ENCODE measurements at regions not wholly inside any gene's neighbourhood (a gene's known extent, or its start where the extent isn't known, plus 50 kb on each side); places are given as distances from the start of the nearest gene placed in this dataset.

DNA sequence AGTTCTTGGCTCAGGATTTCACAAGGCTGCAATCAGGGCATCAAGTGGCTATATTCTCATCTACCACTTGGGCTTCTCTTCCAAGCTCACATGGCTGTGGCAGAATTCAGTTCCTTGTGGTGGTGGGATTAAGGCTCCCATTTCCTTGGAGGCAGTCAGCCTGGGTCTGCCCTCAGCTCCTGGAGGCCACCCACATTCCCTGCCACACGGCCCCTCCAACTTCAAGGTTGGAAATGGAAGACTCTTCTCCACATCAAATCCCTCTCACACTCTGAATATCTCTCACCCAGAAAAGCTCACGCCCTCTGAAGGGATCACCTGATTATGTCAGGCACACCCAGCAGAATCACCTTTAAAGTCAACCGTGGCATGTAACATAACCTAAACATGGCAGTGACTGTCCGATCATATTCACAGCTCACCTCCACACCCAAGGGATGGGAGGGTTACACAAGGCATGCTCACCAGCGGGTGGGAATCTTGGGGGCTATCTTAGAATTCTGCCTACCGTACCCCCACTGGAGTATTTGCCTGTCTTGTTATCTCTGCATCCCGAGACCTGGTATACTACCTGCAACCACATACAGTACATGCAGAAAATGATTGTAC, 256.2 kb upstream of the KLHL29 start:
- no peak for DNase-seq

DNA sequence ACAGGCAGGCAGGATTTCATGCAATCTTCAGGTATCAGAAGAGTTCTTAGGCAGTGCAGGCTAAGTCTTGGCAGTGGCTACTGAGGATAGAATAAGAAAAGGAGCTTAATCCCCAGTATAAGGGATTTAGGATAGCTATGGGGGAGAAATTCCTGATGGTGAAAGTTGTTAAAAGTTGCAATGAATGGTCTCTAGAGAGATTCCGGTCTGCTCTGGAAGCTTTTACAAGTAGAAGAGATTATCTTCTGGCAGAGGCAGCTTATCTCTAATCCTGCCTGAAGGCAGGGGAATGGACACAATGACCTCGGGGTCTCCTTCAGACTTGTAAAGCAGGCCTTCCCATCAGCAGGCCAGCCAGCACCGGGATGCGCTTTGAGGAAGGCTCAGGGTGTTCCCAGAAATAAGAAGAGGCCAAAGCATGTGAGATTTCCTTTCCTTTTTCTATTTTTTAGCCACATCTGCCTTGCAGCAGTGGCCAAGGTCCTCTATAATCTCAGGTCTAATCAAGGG, 253.9 kb upstream of the KLHL29 start:
- DNase-seq: no peak

DNA sequence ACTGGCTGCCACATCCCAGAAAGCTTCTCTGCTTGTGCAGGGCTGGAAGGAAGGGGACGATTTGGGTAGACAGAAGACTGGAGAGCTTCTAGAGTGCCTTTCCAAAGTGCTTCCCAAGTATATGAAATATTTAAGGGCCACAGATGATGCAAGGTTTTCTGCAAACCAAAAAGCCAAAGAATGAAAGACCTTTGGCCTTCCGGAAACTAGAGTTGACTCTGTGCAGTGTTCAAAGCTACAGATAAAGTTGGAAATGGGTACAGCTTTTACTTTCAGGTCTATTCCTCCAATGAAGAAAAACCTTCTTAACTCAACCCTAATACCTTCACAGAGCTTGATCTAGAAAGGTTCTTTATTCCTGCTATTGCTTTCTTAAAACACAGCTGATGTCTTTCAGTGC, 253.0 kb upstream of the KLHL29 start:
- DNase-seq: no peak

DNA sequence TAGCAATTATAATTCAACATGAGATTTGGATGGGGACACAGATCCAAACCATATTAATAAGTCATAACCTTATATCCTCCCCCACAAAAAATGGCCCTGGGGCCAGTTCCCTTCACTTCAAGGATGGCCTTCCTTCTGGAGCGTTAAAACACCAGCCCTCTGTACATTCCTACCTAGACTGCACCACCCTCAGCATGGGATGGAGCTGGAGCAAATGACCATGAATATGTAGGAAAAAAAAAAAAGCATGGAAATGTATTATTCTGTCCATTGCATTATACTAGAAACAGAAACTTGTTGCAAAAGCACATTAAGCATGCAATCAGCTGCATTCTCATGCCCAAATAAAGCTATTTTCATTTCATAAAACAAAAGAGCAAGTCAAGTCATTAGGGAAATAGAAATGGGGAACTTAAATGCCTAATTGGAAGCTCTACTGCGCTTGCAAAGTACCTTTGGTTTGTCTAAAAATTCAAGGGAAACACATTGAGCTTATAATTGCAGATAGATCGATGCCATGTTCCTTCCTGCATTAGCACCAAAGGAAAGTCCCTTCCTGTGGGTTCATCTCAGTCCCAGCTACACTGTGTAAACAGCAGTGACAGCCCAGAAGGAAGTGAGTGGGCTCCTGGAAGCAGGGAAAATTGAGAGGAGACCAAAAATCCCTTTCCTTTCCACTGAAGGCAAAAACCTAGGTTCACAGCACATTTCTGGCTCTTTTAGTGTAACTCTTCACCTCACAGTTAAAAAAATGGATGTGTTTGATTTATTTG, 252.0 kb upstream of the KLHL29 start:
- no peak for DNase-seq

DNA sequence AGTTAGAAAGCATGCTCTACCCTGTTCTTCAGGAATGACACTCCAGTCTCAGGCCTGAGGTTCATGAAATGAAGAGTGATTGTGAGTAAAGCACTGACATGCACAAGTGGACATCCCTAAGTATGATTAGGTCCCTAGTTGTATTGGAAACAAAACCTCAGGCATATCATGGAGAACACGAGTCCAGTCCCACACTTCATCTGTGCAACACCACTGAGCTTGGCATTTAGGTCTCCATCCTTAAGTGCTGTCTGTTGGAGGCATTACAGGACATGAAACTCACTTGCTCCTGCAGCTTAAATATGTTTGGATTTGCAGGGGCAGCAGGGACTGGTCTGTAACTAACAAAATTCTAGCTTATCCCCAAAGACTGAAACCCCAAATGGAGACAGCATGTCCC, 250.3 kb upstream of the KLHL29 start:
- no peak for DNase-seq

DNA sequence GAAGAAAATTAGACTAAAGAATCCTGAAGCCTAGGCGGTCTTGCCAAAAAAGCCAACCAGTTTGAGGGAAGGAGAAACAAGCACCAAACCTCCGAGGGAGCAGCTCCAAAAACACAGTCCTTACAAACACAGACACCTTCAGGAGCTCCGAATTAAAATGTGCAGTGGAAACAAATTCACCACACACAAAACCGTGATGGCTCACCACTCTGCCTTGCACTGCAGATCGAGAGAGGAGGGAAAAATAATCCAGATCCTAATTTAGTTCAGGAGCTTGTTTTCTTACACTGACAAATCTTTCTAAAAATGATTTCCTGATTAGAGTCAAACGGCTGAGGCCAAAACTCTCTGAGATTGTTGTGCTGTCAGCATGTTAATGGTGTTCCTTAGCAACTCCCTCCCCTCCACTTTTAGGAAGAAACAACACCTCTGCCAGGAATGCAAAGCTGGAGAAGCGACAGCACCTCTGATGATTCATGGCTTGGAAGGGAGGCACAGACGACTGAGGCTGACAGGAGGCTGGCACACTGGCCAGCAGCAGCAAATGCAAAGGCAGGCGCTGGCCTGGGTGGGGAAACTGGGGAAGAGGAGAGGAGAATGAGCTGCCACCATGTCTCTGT, 249.4 kb upstream of the KLHL29 start:
- DNase-seq: no peak

DNA sequence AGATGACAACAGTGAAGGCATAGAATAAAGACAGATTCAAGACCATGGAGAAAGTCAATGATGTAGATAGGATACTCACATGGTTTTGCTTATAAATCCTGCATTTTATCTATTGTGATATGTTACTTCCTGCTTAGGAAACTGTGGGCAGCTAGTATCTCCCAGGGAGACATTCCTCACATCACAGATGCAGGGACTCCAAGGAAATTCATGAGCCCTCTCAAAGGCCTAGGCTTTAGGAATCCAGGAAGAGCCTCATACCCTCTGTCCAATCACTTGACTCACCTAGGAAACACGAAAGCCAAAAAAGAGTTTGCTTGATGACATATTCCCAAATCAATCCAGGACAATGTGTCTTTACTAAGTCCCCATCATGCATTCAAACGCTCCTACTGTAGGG, 247.8 kb upstream of the KLHL29 start:
- DNase-seq: no peak

DNA sequence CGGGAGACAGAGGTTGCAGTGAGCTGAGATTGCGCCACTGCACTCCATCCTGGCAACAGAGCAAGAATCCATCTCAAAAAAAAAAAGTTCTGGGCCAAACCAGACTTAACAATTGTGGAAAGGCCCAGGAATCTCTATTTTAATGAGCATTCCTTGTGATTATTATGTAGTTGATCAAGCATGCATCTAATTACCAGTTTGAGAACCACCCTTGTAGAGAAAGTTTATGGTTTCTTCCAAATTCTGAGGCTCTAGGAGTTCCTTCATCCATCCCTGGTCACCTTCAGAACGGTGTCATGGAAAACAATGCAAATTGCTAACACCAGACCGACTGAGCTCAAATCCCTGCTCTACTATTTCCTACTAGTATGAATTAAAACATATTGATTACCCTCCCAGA, 246.3 kb upstream of the KLHL29 start:
- no peak for DNase-seq

DNA sequence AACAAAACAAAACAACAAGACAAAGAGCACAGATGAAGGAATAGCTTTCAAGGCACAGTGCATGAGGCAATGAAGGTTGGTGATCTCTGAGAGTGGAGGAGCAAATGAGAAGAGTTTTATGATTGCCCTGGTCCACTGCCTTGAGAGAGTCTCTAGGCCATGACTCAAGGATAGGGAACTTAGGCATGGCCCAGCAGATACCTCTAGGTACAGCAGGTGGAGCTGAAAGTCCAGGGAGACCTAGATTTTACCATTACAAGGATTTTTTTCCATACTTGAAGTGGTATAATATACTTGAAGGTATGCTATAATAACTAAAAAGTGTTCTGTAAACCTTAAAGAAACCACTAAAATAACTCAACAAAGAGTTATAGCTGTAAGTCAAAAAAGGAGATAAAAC, 239.5 kb upstream of the KLHL29 start:
- no peak for DNase-seq

DNA sequence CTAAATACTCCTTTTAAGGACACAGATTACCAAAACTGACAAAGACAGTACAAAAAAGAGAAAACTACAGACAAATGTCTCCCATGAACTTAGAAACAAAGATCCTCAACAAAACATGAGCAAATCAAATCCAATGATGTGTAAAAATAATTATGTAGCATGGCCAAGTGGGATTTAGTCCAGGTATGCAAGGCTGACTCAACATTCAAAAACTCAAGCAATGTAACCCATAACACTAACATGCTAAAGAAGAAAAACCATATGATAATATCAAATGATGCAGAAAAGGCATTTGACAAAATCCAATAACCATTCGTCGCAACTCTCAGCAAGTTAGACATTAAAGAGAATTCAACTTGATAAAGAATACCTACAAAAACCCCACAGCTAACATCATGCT, 239.0 kb upstream of the KLHL29 start:
- no peak for DNase-seq

DNA sequence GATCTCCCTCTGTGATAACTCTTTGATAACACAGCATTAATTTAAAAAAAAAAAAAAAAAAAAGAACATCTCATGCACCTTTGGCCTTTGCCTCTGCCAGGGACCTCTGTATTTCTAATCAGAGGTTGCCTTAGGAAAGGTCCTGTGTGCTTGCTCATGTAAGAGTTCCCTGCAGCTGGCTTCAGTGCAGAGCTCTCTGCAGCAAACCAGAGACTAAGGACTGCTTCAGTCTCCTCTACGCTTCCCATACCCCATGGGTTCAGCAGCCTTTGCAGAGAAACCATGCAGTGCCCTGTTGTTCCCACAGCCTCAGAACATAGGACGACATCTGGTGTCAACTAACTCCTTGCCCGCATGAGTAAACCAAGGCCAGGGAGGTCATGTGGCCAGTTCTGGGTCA, 236.6 kb upstream of the KLHL29 start:
- no peak for DNase-seq

DNA sequence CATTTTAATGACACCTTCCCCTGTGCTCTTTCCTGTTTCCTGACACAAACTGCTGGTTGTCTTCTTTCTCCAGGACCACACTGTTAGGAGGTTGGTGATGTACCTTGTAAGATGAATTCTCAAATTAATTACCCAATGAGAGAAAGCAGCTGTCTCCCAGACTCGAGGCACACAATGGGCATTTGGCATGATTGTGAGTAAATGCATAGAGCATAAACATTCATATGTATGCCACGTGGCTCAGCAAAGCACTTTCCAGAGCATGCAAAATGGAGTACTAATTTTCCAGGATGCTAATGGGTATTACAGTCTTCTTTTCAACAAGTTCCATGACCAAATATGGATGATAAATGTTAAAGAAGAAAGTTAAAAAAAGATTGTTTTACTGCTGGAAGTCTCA, 235.2 kb upstream of the KLHL29 start:
- DNase-seq: no peak

DNA sequence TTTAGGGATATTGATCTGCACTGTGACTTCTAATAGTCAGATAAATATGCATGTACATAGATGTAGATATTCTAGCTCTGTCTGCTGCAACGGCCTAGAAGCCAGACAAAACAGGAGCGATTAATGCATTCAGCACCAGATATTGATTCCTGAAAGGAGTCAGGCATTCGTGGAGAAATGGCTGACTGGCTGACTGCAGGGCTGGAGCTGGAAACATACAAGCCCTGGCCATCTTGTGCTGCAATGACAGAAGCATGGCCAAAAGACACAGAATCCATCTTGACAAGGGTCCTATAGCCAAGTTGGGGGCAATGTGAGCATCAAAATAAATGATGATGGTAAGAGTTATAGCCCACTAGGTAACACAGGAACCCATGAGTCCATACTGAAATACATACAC, 231.5 kb upstream of the KLHL29 start:
- no peak for DNase-seq

DNA sequence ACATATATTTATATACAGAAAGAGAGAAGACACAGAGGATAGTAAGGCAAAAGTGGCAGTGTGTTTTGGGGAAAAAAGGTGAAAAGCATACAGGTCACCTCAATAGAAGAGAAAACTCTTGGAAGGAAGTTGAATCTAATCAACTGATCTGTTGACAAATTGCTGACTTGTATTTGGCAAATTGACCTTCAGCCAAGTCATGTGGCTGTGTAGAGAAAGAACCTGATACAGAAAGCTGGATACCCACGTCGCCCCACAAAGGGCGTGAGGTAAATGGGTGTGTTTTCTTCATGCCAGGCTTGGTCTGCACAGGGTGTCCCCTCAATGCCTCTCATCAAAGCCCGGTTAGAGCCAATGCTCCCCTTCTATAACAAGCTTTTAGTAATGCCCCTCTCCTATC, 230.0 kb upstream of the KLHL29 start:
- no peak for DNase-seq

DNA sequence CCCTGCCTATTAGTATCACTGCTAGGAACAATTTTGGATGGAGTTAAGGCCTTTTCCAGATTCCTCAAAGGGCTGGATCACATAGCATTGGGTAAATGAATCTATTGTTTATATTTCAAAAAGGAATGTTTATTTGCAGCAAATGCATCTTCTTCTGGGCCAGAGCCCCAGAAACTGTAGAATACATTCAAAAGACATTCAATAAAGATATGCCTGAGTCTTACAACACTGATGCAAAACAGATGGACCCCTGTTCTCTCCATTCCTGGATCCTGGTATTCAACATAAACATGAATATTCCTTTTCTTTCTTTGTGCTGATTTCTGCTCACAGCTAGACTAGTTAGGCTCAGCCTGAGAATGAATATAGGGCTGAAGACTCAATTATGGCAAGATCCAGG, 227.2 kb upstream of the KLHL29 start:
- peak; percentile 75 to 79 for DNase-seq

DNA sequence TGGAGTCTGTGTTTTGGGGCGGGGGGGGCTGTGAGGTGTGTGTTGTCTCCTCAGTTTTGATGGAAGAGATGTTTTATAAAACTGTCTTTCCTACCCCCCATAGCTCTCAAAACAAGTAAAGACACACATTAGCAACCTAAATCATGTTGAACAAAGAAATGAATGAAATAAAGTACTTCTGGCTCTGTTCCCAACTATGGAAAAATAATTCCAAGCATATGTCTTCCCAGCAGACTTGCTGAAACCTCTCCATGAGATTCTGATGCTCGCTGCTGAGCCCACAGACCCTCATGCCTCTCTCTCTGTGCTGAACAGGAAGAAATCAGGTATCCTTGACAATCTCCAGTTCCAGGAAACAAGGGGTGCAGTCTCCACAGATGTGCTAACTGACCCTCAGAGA, 226.7 kb upstream of the KLHL29 start:
- no peak for DNase-seq

DNA sequence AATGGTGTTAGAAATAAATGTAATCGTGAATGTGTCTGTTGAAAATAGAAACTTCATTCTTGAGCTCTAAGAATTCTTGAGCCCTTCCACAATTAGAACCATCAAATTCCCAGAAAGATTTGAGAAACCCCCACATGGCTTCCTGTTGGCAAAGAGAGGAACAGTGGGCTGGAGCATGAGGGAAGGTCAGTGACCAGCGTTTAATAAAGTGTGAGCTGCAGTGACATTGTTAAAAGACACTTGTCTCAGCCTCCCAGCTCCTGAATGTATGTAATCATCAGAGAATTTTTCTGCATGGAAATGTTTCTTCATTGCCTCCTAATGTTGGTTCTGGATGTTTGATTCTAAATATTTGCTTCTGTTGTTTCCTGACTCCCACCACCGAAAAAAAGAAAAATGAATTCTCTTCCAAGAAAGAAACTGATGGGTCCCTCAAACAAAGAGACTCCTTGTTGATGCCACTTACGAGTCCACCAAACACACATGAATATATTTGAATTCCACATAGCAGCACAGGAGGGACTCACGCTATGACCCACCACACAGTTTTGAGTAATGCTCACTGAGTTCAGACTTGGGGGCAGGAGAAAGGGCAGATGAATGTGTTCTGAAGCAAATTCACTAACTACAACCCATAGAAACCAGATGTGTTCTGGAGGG, 225.1 kb upstream of the KLHL29 start:
- DNase-seq: no peak

DNA sequence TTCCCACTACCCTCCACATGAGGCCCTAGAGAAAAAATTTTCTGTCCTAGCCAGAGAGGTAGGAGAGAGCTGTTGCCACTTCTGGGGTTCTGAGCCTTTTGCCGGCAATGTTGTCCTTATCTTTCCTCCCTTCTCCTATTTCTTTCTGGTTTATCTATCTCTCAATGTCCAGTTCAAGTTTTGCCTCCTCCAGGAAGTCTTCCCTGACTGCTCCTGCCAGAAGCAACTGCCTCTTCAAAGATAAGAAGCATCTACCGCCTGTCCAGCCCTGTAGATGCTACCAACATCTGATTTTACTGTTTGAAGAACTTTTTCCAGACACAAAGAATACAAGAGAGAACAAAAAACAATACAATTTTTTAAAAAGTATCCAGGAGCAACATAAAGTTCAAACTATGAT, 220.8 kb upstream of the KLHL29 start:
- no peak for DNase-seq

DNA sequence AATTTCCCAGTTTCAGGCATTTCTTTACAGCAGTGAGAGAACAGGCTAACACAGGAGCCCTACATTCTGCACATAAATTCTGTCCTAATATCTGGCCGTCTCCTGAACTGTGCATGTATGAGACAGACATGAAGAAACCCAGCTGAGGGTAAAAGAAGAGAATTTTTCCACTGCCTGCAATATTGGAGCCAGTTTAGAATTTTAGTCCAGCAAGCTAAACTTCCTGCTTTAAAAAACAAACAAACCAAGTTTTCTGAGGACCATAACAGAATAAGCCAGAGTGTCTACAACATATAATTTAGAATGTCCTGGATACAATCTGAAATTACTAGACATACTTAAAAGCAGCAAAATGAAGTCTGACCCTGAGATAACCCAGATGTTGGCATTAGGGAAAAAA, 215.1 kb upstream of the KLHL29 start:
- DNase-seq: peak; percentile 35 to 44

DNA sequence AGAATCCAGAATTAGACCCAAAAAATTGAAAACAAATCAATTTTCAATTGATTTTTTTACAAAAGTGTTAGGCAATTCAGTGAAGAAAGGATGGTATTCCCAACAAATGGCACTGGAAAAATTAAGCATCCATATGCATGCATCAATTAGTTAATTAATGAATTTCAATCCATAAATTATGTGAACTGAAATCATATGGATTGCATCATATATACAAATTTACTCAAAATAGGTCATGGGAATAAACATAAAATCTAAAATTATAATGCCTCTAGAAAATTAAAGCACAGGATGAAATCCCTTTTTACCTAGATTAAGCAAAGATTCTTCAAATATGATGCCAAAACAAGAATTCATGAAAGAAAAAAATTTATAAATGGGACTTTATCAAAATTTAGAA, 213.9 kb upstream of the KLHL29 start:
- DNase-seq: no peak

DNA sequence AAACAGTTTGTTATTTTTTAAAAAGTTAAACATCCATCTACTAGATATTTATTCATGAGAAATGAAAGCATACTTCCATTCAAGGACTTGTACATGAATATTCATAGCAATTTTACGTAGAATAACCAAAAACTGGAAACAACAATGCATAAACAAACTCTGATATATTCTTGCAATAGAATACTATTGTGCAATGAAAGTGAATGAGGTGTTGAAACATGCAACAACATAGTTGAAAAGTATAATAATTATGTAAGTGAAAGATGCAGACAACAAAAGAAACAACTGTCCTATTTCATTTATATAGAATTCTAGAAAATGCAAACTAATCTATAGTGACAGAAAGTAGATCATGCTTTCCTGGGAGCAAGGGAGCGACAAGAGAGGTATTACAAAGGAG, 206.6 kb upstream of the KLHL29 start:
- no peak for DNase-seq

DNA sequence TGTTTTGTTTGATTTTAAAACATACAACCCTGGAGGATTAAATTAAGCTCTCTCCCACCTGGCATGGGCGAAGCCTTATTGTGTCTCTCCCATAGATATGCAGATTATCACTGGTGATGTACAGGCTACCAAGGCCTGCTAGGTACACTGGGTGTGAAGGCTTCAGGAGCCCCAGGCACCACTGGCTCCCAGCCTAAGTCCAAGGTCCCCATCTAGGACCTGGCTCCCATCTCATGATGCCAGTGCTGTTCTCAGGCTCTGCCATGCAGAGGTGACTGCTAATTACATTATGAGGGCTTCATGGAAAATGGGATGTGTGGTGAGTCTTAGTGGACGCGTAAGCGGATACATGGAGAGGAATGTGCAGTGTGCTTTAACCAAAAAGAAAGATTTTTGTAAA, 201.2 kb upstream of the KLHL29 start:
- no peak for DNase-seq
